HL-60 (cell line): ENCODE measurements at regions not wholly inside any gene's neighbourhood (a gene's known extent, or its start where the extent isn't known, plus 50 kb on each side); places are given as distances from the start of the nearest gene placed in this dataset.

Source experiments
- GABPA ChIP-seq: IDR thresholded peaks from 2 replicates; pipeline ENCODE4 v1.6.1; 2012; ENCODE audit warnings: low read depth
- POLR2AphosphoS5 ChIP-seq: IDR thresholded peaks from 2 replicates; pipeline ENCODE4 v1.6.1; 2012; ENCODE audit warnings: low read depth
- SPI1 ChIP-seq: IDR thresholded peaks from 2 replicates; pipeline ENCODE4 v1.6.1; 2012; ENCODE audit warnings: low read depth, mild to moderate bottlenecking, borderline replicate concordance
- TF ChIP-seq, protein P1 (sequence below): IDR thresholded peaks from one replicate; pipeline ENCODE4 v1.5.1; 2011; ENCODE audit warnings: low read length, control low read depth, inconsistent platforms; ENCODE audit not compliant: insufficient read depth

DNA sequence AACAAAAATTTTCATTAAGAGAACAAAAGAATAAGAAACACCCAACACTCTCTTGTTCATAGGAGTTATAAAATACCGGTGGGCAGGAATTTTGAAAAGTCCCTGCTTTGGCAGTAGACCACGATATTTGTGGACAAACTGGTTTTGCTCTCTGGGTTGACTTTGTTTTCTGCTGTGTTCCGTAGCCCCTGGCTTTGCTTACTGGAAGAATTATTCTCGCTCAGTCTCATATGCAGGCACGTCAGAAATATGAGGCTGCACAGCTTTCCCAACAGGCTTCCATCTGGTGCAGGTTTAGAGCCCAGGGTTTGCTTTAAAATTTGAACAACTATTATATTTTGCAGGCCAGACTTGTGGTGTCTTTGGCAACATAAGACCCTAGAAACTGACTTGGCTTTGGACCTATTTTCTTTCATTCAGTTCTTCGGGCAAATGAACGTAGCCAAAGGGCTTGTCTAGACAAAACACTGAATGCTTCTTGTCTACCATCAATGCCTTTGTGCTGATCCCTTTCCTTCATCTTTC, 2012.6 kb downstream of the PCDH9 start:
- TF ChIP-seq, protein P1, sequence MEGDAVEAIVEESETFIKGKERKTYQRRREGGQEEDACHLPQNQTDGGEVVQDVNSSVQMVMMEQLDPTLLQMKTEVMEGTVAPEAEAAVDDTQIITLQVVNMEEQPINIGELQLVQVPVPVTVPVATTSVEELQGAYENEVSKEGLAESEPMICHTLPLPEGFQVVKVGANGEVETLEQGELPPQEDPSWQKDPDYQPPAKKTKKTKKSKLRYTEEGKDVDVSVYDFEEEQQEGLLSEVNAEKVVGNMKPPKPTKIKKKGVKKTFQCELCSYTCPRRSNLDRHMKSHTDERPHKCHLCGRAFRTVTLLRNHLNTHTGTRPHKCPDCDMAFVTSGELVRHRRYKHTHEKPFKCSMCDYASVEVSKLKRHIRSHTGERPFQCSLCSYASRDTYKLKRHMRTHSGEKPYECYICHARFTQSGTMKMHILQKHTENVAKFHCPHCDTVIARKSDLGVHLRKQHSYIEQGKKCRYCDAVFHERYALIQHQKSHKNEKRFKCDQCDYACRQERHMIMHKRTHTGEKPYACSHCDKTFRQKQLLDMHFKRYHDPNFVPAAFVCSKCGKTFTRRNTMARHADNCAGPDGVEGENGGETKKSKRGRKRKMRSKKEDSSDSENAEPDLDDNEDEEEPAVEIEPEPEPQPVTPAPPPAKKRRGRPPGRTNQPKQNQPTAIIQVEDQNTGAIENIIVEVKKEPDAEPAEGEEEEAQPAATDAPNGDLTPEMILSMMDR: no peak
- TF ChIP-seq SPI1 (no peak), POLR2AphosphoS5 (no peak), GABPA (no peak)
